ENCODE measurements at regions not wholly inside any gene's neighbourhood (a gene's known extent, or its start where the extent isn't known, plus 50 kb on each side); places are given as distances from the start of the nearest gene placed in this dataset.

GRCh38 chr4:138951764-138952163, 63.8 kb upstream of the NOCT start:
- Histone ChIP-seq H3K4me2 (ENCODE audit: low read depth, low read length) (no peak overlapping the region), H3K18ac (ENCODE audit: low read depth, low read length) (no peak overlapping the region), H3K9ac (ENCODE audit: low read depth, low read length) (no peak overlapping the region), H3K56ac (ENCODE audit: extremely low read depth, insufficient read depth, low read length) (no peak overlapping the region), H4K91ac (ENCODE audit: insufficient read depth, low read depth, low read length) (no peak overlapping the region), H2BK20ac (ENCODE audit: low read depth, low read length) (no peak overlapping the region), H2AFZ (replicated peaks; ENCODE audit: low read length, poor library complexity) (no peak overlapping the region), H3K27ac (ENCODE audit: insufficient read depth, low read length) (no peak overlapping the region), H3K9me3 (ENCODE audit: control insufficient read depth, insufficient read depth, low read length) (no peaks in the 10 kb centered on the region), H3K4me3 (ENCODE audit: insufficient read depth, low read depth, low read length) (no peak overlapping the region), H2AK9ac (replicated peaks; ENCODE audit: low read depth, low read length, poor library complexity) (no peak overlapping the region), H3K4ac (ENCODE audit: low read depth, low read length) (no peak overlapping the region), H2BK5ac (ENCODE audit: low read depth, low read length, poor library complexity, severe bottlenecking) (no peak overlapping the region), H3K36me3 (ENCODE audit: control insufficient read depth, insufficient read depth, low read length) (no peaks in the 10 kb centered on the region), H4K20me1 (ENCODE audit: insufficient read depth, low read length) (no peaks in the 10 kb centered on the region), H2BK120ac (ENCODE audit: low read depth, low read length) (no peak overlapping the region), H3K14ac (replicated peaks; ENCODE audit: low read depth, low read length) (no peak overlapping the region), H2AK5ac (ENCODE audit: low read depth, low read length) (no peak overlapping the region), H3K23ac (ENCODE audit: low read depth, low read length) (no peak overlapping the region), H3K79me1 (ENCODE audit: low read depth in 1 of 2, low read length in 2 of 2) (no peaks in the 10 kb centered on the region), H2BK15ac (ENCODE audit: low read depth, low read length) (no peak overlapping the region), H3K9me1 (ENCODE audit: insufficient read depth, low read length) (0 out of 2 replicates have a peak, but pooled peaks cover 2% of the 10 kb centered on the region), H3K4me1 (ENCODE audit: control insufficient read depth, insufficient read depth, low read length) (peaks cover 4% of the 10 kb centered on the region; the same call in 1 of the 2 replicates), H4K8ac (ENCODE audit: low read depth in 2 of 2, low read length in 2 of 2) (no peak overlapping the region), H3K27me3 (ENCODE audit: control insufficient read depth, insufficient read depth, low read length) (no peaks in the 10 kb centered on the region), H4K5ac (ENCODE audit: low read depth, low read length) (no peak overlapping the region)
- POLR2A ChIA-PET (ENCODE audit: unreplicated experiment), result no interaction called here
- CTCF ChIA-PET, result no interaction called here
- BruUV-seq (replicated peaks), result no TSS peak
- dilution Hi-C loops (cut with HindIII; ENCODE audit: low sequenced_read_pairs, unreplicated experiment), result no loop called here
- intact Hi-C loops (cut with micrococcal nuclease), result no loop called here
- in situ Hi-C loops (cut with MboI; ENCODE audit: low sequenced_read_pairs), result no loop called here
- DNase-seq (no peak), ATAC-seq (ENCODE audit: low read depth) (no peak)
- WGBS, 2 experiments (ENCODE audit: extremely low coverage in 2 of 2, insufficient read length in 1 of 2), result no CpG with 5 or more reads among the region's 1 CpG
- TF ChIP-seq CEBPB (IDR thresholded peaks at IDR 0.05; ENCODE audit: low read depth, low read length) (no peak), NFE2L2 (IDR thresholded peaks at IDR 0.05; ENCODE audit: low read depth, low read length) (no peak)
